GM12875 (cell line): ENCODE measurements at regions not wholly inside any gene's neighbourhood (a gene's known extent, or its start where the extent isn't known, plus 50 kb on each side); places are given as distances from the start of the nearest gene placed in this dataset.
"Not testable (repeated sequence)": the region's sequence is repeated elsewhere in the genome, so short reads cannot be mapped to it uniquely, and the experiment has no call there.

Experiments
- H3K4me3 ChIP-seq: one replicate; pipeline ENCODE4 v1.5.1; 2011; ENCODE audit warnings: low read depth, low read length, control low read depth
- CTCF ChIP-seq: IDR thresholded peaks from 2 replicates; pipeline ENCODE4 v1.5.1; 2011; ENCODE audit warnings: low read depth, mild to moderate bottlenecking, control low read depth, inconsistent platforms, low read length, moderate library complexity, borderline replicate concordance; ENCODE audit not compliant: insufficient read depth

- H3K4me3 ChIP-seq, result no peak overlapping the region
- no peak for TF ChIP-seq CTCF
These were observed 338.5 kb downstream of the TUSC7 start for GRCh38 chr3:117047951-117048705.

- H3K4me3 ChIP-seq, result no peak overlapping the region
- TF ChIP-seq CTCF, result no peak
These were observed 342.8 kb downstream of the TUSC7 start for GRCh38 chr3:117052395-117052794.

GRCh38 chr3:117054556-117054955 lies 345.0 kb downstream of the TUSC7 start:
- no peak for TF ChIP-seq CTCF
- no peak overlapping the region for H3K4me3 ChIP-seq

GRCh38 chr3:117056946-117057345 lies 347.4 kb downstream of the TUSC7 start:
- H3K4me3 ChIP-seq, result not testable (repeated sequence)

- H3K4me3 ChIP-seq, result no peak overlapping the region
- TF ChIP-seq CTCF, result peak; percentile 1; the same call in 1 of the 2 replicates
These were observed 349.7 kb downstream of the TUSC7 start for GRCh38 chr3:117059067-117059955.

GRCh38 chr3:117059956-117060270 lies 350.3 kb downstream of the TUSC7 start:
- TF ChIP-seq CTCF, result no peak

GRCh38 chr3:117063930-117064329 lies 354.4 kb downstream of the TUSC7 start:
- TF ChIP-seq CTCF, result no peak
- H3K4me3 ChIP-seq, result no peak overlapping the region

More at GRCh38 chr3:117059956-117060270, 350.3 kb downstream of the TUSC7 start:
- H3K4me3 ChIP-seq, result no peak overlapping the region
